Activated CD4-positive, alpha-beta T cell treated with anti-CD3 and anti-CD28 coated beads for 4 hours (primary cell): ENCODE measurements at regions not wholly inside any gene's neighbourhood (a gene's known extent, or its start where the extent isn't known, plus 50 kb on each side); places are given as distances from the start of the nearest gene placed in this dataset.

ENCODE experiments used
- DNase-seq, 2 donors: peaks; one replicate each; pipeline ENCODE4 v3.0.0-alpha.2; 2020

- DNase-seq: no peak
Observed at GRCh38 chr14:101197595-101198397, 294.3 kb upstream of the RTL1 start.

GRCh38 chr14:101198398-101199027 lies 295.0 kb upstream of the RTL1 start:
- DNase-seq: no peak

GRCh38 chr14:101199028-101199770 lies 295.7 kb upstream of the RTL1 start:
- DNase-seq: no peak

DNA sequence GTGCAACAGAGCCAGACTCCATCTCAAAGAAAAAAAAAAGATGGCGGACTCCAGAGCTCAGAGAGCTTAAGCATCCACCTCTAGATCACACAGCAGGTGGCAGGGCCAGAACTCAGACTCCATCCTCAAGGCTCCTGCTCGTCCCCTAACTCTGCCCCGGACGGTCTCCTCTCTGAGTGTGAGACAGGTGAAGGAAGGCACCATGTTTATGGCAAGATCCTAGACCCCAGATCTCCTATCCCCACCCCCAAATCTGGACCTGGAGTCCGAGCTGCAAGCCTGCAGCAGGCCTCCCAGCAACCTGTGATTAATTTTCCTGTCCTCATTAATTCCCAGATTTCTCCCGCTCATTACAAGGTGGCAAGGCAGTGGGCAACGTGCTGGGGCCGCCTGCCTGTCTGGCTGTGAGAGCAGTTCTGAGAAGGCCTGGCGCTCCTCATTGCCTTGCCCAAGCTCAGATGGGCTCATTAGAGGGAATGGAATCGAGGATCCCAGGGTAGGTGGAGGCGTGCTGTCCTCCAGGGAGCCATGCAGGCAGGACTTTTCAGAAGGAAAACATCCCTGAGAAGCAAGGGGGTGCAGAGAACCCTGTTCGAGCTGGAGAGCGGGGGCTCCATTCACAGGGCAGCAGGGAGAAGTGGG lies 296.6 kb upstream of the RTL1 start:
- no peak for DNase-seq

- no peak for DNase-seq
Observed at GRCh38 chr14:101200650-101201516, 297.4 kb upstream of the RTL1 start.

GRCh38 chr14:101201535-101202151 lies 298.1 kb upstream of the RTL1 start:
- no peak for DNase-seq

DNA sequence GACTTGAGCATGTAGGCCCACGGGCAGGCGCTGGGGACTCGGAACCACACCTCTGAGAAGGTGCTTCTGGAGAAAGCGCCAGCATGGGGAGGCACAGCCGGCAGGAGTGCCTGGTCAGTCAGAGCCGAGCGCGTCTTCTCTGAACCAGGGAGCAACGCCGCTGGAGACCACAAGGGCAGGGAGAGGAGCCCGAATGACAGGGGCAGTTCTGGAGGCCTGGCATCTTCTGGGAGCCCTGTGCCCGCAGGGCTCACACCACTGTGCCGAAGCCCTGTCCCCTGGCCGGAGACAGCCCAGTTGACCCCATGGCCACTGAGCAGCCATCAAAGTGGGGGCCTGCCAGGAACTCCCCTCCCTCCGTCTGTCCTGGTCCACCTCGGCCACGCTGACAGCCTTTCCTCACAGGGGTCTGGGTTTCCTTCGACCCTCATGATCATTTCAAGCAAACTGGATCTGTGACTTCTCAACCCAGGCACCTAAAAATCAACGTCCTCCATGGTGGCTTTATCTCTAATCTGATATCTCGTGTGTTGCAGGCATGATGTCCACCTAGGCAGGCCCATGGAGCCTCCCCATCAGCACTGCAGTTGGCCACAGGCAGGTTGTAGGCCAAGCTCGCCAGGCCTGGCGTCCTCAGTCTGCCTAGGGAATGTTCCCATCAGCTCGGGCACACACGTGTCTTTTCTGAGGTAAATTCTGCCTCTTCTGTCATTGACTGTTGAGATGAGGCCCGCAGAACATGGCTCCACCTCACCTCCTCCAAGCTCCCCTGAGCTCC lies 299.3 kb upstream of the RTL1 start:
- DNase-seq: no peak

DNA sequence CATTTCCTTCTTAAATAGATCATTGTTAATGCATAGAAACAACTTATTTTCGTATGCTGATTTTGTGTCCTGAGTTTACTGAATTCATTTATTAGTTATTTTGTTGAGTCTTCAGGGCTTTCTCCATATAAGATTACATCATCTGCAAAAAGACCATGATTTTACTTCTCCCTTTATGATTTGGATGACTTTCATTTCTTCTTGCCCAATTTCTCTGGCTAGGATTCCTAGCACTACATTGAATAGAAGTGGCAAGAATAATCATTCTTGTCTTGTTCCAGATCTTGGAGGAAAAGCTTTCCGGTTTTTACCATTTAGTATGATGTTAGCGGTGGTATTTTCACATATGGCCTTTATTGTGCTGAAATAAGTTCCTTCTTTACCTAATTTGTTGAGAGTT lies 303.0 kb upstream of the RTL1 start:
- DNase-seq: no peak

DNA sequence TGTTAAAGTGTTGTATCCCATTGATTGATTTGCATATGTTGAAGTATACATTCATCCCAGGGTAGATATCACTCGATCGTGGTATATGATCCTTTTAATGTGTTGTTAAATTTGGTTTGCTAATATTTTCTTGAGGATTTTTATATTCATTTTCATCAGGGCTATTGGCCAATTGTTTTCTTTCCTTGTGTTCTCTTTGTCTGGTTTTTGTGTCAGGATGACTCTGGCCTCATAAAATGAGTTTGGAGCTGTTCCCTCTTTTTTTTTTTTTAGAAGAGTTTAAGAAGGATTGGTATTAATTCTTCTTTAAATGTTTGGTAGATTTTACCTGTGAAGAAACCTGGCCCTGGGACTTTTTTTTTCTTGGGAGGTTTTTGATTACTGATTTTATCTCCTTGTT lies 303.5 kb upstream of the RTL1 start:
- DNase-seq: no peak

GRCh38 chr14:101207897-101208296 lies 304.4 kb upstream of the RTL1 start:
- no peak for DNase-seq

- no peak for DNase-seq
Observed at GRCh38 chr14:101209594-101209993, 306.1 kb upstream of the RTL1 start.

- no peak for DNase-seq
Observed at GRCh38 chr14:101215266-101215665, 311.7 kb upstream of the RTL1 start.

- no peak for DNase-seq
Observed at GRCh38 chr14:101215927-101216326, 312.4 kb upstream of the RTL1 start.

GRCh38 chr14:101216366-101217079 lies 313.0 kb upstream of the RTL1 start:
- DNase-seq: no peak

DNA sequence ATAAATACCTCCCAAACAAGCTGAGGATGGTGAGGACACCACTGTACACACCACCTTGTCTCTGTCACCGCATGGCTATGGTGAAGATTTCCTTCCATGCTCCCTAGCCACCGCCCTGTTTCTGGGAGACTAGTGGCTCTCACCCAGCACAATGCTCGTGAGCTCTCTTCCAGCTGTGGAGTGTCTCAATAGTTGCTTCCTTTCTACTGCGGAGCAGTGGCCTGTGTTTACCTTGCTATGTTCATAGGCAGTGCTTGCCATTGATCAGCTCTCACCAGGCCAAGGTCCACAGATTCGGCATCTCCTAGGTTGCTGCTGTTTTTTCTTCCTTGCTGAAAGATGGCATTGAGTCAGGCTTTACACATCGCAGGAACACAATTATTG lies 313.6 kb upstream of the RTL1 start:
- no peak for DNase-seq

DNA sequence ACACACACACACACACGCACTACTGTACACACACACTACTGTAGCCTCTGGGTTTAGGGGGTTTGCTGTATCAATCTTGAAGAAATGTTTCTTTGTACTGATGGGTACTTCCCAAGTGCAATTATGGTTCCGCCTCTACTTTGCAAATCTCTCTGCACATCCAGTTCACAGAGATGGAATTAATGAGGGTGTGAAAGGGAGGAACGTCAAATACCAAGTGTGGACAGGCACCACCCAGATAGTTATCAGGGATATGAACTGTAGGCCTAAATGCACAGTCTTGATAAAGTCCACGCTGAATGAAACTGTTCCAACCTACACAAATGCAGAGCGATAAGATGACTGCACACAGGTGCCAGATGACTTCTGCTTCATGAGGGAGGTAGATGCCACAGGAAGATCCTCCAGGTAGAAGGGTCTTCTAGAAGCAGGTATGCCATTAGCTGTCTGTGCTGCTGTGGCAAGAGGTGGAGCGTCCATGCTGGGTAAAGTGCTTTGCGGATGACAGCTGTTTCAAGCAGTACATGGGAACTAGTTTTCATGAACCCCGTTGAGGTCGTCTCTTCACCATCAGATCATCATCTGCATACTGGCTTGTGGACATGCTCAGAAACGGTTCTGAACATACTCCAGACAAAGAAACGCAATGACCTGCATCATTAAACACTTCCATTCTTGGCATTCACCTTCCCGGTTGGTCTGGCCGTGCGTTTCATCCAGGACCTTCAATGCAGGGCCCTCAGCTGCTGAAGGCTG lies 314.3 kb upstream of the RTL1 start:
- DNase-seq: no peak

GRCh38 chr14:101219896-101220703 lies 316.6 kb upstream of the RTL1 start:
- DNase-seq: no peak

GRCh38 chr14:101220921-101221510 lies 317.5 kb upstream of the RTL1 start:
- no peak for DNase-seq
